Activated CD8-positive, alpha-beta memory T cell treated with anti-CD3 and anti-CD28 coated beads for 4 hours (primary cell): ENCODE measurements at regions not wholly inside any gene's neighbourhood (a gene's known extent, or its start where the extent isn't known, plus 50 kb on each side); places are given as distances from the start of the nearest gene placed in this dataset.

Experiments used
- DNase-seq, 2 donors: peaks; one replicate each; pipeline ENCODE4 v3.0.0-alpha.2; 2020; ENCODE audit warnings: low read depth in 2 of 2

- no peak for DNase-seq
Observed at GRCh38 chr1:55986003-55986402, 593.4 kb downstream of the PLPP3 start.

- DNase-seq, result no peak
Observed at GRCh38 chr1:55981010-55981650, 598.2 kb downstream of the PLPP3 start.

GRCh38 chr1:55980582-55980981 is 598.8 kb downstream of the PLPP3 start:
- DNase-seq, result no peak

GRCh38 chr1:55974714-55975441 is 604.5 kb downstream of the PLPP3 start:
- no peak for DNase-seq

- DNase-seq, result no peak
Observed at GRCh38 chr1:55970526-55971110, 608.7 kb downstream of the PLPP3 start.

GRCh38 chr1:55969322-55969721 is 610.0 kb downstream of the PLPP3 start:
- no peak for DNase-seq

GRCh38 chr1:55968661-55969060 is 610.7 kb downstream of the PLPP3 start:
- DNase-seq, result no peak

- no peak for DNase-seq
Observed at GRCh38 chr1:55965981-55966461, 613.3 kb downstream of the PLPP3 start.

- DNase-seq, result no peak
Observed at GRCh38 chr1:55962472-55962871, 616.9 kb downstream of the PLPP3 start.

- no peak for DNase-seq
Observed at GRCh38 chr1:55959136-55959548, 620.2 kb downstream of the PLPP3 start.

GRCh38 chr1:55958498-55958897 is 620.9 kb downstream of the PLPP3 start:
- DNase-seq, result no peak

- no peak for DNase-seq
Observed at GRCh38 chr1:55957276-55957675, 622.1 kb downstream of the PLPP3 start.

- no peak for DNase-seq
Observed at GRCh38 chr1:55955016-55955621, 624.2 kb downstream of the PLPP3 start.

GRCh38 chr1:55951291-55951690 is 628.1 kb downstream of the PLPP3 start:
- no peak for DNase-seq

- DNase-seq, result no peak
Observed at GRCh38 chr1:55947446-55947845, 631.9 kb downstream of the PLPP3 start.

GRCh38 chr1:55943721-55944435 is 635.5 kb downstream of the PLPP3 start:
- DNase-seq, result no peak

- no peak for DNase-seq
Observed at GRCh38 chr1:55943012-55943411, 636.4 kb downstream of the PLPP3 start.

- no peak for DNase-seq
Observed at GRCh38 chr1:55939866-55940265, 639.5 kb downstream of the PLPP3 start.

- DNase-seq, result no peak
Observed at GRCh38 chr1:55938861-55939260, 640.5 kb downstream of the PLPP3 start.

GRCh38 chr1:55938376-55938850 is 641.0 kb downstream of the PLPP3 start:
- no peak for DNase-seq

GRCh38 chr1:55937840-55938375 is 641.5 kb downstream of the PLPP3 start:
- no peak for DNase-seq
